AG09319 (cell line): ENCODE measurements at regions not wholly inside any gene's neighbourhood (a gene's known extent, or its start where the extent isn't known, plus 50 kb on each side); places are given as distances from the start of the nearest gene placed in this dataset.

ENCODE experiments used
- DNase-seq: peaks from one replicate; pipeline ENCODE4 v3.0.0-alpha.2; 2010; ENCODE audit warnings: low read depth; ENCODE audit errors: extremely low read depth
- TF ChIP-seq, protein P1 (sequence below): IDR thresholded peaks from 2 replicates; pipeline ENCODE4 v1.5.1; 2011; ENCODE audit warnings: low read depth, mild to moderate bottlenecking, inconsistent platforms, low read length, moderate library complexity

DNA sequence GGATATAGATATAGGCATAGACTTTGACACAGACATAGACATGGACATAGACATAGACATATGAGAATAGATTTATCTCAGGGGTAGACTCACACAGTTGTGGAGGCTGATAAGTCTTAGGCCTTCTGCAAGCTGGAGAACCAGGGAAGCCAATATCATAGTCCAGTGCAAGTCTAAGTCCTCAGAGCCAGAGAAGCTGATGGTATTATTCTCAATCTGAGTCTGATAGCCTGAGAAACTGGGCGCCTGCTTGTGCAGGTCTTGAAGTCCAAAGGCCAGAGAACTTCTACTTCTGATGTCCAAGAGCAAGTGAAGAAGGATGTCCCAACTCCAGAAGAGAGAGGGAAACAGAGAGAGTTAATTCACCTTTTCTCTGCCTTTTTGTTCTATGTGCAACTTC lies 476.5 kb downstream of the SLC6A15 start:
- DNase-seq: no peak
- TF ChIP-seq, protein P1, sequence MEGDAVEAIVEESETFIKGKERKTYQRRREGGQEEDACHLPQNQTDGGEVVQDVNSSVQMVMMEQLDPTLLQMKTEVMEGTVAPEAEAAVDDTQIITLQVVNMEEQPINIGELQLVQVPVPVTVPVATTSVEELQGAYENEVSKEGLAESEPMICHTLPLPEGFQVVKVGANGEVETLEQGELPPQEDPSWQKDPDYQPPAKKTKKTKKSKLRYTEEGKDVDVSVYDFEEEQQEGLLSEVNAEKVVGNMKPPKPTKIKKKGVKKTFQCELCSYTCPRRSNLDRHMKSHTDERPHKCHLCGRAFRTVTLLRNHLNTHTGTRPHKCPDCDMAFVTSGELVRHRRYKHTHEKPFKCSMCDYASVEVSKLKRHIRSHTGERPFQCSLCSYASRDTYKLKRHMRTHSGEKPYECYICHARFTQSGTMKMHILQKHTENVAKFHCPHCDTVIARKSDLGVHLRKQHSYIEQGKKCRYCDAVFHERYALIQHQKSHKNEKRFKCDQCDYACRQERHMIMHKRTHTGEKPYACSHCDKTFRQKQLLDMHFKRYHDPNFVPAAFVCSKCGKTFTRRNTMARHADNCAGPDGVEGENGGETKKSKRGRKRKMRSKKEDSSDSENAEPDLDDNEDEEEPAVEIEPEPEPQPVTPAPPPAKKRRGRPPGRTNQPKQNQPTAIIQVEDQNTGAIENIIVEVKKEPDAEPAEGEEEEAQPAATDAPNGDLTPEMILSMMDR: no peak

DNA sequence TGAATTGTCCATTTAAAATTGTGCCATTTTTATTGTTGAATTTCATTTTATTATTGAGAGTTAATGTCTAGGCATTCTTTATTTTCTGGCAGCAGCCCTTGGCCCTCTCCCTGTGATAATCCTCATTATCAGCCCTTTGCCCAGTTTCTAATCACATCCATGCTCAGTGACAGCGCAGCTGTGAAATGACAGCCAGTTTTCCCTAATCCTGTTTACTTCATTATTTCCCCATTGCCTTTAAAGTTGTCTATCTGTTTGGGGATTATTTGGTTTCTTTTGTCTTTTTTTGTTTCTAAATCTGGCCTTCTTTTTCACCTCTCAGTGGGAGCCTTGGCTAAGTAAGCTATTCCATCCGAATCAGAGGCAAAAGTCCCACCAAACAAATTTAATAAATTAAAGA lies 476.9 kb downstream of the SLC6A15 start:
- no peak for DNase-seq
- TF ChIP-seq, protein P1: no peak

DNA sequence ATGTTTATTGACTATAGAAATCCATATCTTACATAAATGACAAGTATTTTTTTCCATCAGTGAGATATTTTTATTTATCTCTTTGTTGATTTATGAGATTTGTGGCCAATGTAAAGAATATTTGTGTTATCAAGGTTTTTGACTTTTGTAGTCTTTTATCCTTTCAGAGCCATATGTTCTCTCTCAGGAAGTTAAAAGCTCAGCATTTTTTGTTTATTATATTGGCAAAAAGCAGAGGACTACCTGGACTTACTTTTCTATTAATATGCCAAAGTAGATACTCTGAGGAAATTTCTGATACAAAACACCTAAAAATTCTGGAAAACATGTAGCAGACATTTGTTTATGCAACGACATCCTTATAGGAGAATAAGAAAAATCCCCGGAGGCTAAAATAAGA lies 490.3 kb downstream of the SLC6A15 start:
- no peak for DNase-seq
- TF ChIP-seq, protein P1: no peak

DNA sequence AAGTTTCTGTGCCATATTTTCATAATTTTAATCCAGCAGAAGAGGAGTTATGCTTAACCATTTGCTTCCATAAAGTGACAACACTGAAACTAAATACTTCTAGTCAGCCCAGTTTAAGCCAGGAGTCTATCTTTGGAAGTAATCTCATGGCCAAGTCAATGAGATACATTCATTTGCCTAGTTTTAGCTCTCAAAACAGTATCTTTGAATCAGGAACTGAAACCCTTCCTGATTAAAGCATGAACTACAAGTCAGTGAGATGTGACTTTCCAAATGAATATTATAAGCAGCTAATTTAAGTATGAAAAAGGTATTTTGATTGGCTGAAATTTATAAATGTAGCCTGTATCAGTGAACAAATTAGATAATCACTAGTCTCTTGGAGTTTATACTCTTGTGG lies 491.5 kb downstream of the SLC6A15 start:
- TF ChIP-seq, protein P1: no peak
- no peak for DNase-seq

DNA sequence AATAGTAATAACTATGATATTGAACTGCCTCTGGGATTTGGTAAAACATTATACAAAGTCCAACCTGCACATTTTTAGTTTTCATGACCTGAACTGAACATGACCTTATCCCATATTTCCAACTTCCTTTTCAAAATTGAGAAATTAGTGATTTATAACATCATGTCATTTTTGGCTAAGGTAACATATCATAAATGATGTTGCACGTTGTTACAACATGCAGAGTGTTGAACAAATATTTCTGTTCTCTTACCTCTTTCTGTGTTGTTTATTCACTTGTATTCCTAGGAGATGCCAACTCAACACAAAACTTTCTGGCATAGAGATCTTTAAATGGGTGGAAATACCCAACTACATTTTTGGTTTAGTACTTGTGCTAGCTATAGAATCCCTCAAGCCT lies 496.0 kb downstream of the SLC6A15 start:
- TF ChIP-seq, protein P1: no peak
- DNase-seq: no peak

DNA sequence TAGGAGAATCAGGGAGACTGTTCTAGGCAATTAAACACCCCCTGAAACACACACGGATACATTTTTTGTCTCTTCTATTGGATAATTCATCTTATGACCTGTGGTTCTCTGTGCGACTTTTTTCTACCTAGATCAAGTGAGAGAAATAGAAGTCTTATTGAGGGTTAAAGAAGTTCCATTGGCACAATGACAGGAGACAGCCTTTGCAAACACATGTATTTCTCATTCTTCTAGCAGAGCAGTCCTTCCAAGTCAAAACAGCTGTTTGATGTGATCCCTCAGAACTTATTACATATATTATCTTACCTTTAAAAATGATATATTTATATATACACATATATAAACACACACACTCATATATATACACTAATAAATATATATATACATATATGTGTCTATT lies 496.7 kb downstream of the SLC6A15 start:
- TF ChIP-seq, protein P1: no peak
- no peak for DNase-seq

DNA sequence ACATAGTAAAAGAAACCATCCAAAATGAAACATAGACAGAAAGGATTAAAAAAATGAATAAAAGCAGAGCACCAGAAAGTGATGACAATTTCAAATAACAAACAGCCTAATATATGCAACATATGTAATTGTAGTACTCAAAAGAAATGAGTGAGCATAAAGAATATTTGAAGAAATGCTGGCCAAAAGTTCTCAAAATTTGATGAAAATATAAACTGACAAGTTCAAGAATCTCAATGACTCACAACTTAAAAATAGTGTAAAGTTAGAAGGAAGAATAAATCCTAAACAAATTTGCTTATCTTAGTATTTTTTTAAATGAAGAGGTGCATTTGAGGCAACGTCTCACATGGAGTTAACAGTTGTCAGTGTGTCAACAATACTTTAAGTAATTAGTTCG lies 498.9 kb downstream of the SLC6A15 start:
- TF ChIP-seq, protein P1: no peak

More for the DNA sequence above, 498.9 kb downstream of the SLC6A15 start:
- no peak for DNase-seq
